Effector memory CD4-positive, alpha-beta T cell (primary cell): ENCODE measurements at regions not wholly inside any gene's neighbourhood (a gene's known extent, or its start where the extent isn't known, plus 50 kb on each side); places are given as distances from the start of the nearest gene placed in this dataset.

Experiments used
- DNase-seq, 3 donors: peaks; one replicate each; pipeline ENCODE4 v3.0.0-alpha.2; 2020
- H3K27ac ChIP-seq: 2 replicates; pipeline ENCODE4 v1.7.0; 2013; ENCODE audit warnings: mild to moderate bottlenecking, low read length, moderate library complexity; ENCODE audit not compliant: insufficient read depth, poor library complexity, severe bottlenecking
- H3K27me3 ChIP-seq: replicated peaks from 2 replicates; pipeline ENCODE4 v1.7.0; 2013; ENCODE audit warnings: mild to moderate bottlenecking, low read length; ENCODE audit not compliant: insufficient read depth, control insufficient read depth, poor library complexity, severe bottlenecking
- H3K36me3 ChIP-seq: 2 replicates; pipeline ENCODE4 v1.7.0; 2013; ENCODE audit warnings: mild to moderate bottlenecking, low read length, moderate library complexity; ENCODE audit not compliant: control insufficient read depth, insufficient read depth
- H3K4me1 ChIP-seq: 2 replicates; pipeline ENCODE4 v1.7.0; 2013; ENCODE audit warnings: low read length, mild to moderate bottlenecking; ENCODE audit not compliant: control insufficient read depth, insufficient read depth, poor library complexity, severe bottlenecking
- H3K4me3 ChIP-seq: 2 replicates; pipeline ENCODE4 v1.7.0; 2013; ENCODE audit warnings: low read length, low read depth, mild to moderate bottlenecking; ENCODE audit not compliant: insufficient read depth, poor library complexity, severe bottlenecking
- H3K9me3 ChIP-seq: 2 replicates; pipeline ENCODE4 v1.7.0; 2013; ENCODE audit warnings: mild to moderate bottlenecking, low read length, moderate library complexity; ENCODE audit not compliant: control insufficient read depth

DNA sequence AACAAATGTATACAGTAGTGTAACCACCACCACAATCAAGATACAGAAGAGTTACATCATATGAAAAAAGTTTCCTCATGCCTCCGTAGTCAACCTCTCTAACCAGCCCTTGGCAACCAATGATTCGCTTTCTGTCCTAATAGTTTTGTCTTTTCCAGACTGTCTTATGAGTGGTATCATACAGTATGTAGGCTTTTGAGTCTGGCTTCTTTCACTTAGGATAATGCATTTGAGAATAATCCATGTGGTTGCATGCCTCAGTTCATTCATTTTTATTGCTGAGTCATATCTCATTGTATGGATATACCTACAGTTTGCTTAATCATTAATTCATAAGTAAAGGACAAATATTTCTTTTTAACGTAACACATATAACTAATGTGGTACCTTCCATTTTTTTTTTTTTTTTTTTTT lies 86.4 kb upstream of the RIPOR2 start:
- Histone ChIP-seq H3K9me3 (no peaks in the 10 kb centered on the region), H3K4me3 (no peak overlapping the region), H3K36me3 (peaks cover 7% of the 10 kb centered on the region), H3K27ac (no peak overlapping the region), H3K4me1 (peaks cover 20% of the 10 kb centered on the region), H3K27me3 (no peaks in the 10 kb centered on the region)
- DNase-seq = no peak

DNA sequence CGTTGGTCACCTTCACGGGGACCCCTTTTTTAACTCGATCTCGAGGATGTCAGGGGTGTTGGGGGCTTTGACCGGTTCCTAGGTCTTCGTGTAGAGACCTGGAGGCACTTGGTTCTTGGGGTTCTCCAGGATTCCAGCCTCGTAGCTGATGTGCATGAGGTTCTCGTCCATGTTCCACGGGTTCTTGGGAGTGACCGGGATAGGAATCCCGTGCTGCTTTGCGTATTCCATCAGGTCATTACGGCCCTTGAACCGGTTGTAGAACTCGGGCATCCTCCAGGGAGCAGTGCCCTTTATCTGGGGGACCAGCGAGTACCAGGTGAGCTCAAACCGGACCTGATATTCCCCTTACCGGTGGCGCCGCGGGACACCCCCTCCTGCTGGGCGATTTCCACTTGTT lies 88.0 kb upstream of the RIPOR2 start:
- Histone ChIP-seq H3K27me3 (no peaks in the 10 kb centered on the region), H3K9me3 (no peaks in the 10 kb centered on the region), H3K27ac (no peak overlapping the region), H3K36me3 (peaks cover 7% of the 10 kb centered on the region), H3K4me1 (peaks cover 23% of the 10 kb centered on the region), H3K4me3 (no peak overlapping the region)
- no peak for DNase-seq

DNA sequence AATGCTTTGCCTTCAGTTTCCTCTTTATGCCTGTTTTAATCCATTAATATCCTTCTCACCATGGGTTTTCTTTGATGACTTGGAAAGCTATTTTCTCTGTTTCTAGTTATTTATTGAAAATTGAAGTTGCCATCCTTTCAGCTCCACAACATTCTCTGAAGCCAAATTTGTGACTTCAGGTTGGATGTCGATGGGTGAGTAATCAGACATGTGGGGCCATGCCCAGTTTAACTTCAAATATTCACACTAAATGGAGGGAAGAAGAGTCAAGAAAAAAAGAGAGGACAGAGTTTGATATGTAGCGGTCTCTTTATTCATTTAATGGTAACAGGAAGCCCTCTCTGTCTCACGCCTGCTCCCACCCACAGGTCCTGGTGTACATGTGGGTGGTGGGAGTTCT lies 89.1 kb upstream of the RIPOR2 start:
- no peak for DNase-seq
- Histone ChIP-seq H3K36me3 (peaks cover 7% of the 10 kb centered on the region), H3K4me3 (no peak overlapping the region), H3K4me1 (peaks cover 23% of the 10 kb centered on the region), H3K27me3 (no peaks in the 10 kb centered on the region), H3K9me3 (no peaks in the 10 kb centered on the region), H3K27ac (no peak overlapping the region)

DNA sequence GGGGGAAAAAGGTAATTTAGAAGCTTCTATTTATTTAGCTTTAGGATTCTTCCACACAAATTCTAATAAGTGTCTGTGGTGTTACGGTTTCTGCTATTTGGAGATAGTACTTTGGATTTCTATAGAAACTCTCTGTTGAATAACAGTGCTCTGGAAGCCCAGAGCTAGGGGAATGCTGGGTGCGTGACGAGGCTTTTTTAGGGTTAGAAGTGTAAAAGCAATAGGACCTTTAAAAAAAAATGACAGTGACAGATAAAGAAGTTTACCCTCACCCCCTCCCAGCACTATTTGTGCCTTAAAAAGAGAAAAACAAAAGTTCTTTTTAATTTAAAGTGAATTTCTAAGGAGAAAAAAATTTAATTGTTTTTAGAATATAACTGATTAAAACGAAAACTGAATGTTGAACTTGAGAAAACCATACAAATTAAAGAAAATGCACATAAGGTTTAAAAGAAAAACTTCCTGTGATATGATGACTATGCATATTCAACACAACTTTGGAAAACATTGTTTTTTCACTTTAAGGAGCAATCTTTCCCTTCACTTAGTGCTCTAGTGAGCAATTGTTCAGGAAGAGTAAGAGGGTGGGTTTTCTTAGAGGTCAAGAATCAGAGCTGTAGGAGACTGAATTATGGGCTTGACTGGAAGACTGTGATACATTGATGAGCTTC lies 89.6 kb upstream of the RIPOR2 start:
- H3K27ac ChIP-seq = no peak overlapping the region
- H3K36me3 ChIP-seq = peaks cover 7% of the 10 kb centered on the region
- H3K4me3 ChIP-seq = no peak overlapping the region
- H3K9me3 ChIP-seq = no peaks in the 10 kb centered on the region
- H3K4me1 ChIP-seq = peaks cover 23% of the 10 kb centered on the region
- no peaks in the 10 kb centered on the region for H3K27me3 ChIP-seq
- no peak for DNase-seq

DNA sequence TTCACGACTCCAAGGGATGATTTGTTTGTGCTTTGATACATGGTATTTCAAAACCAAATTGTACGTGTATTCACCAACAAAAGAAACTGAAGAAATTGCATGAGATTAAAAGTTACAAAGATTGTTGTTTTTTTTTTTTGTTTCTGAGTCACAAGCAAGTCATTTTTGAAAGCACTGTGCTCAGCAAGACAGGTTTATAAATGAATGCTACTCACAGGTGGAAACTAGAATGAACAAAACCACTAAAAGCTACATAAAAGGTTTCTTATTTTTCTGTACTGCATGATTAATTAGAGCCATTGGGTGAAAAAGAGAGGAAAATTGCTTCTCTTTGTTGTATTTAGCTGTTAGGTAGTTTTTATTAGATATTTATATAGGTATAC lies 90.2 kb upstream of the RIPOR2 start:
- Histone ChIP-seq H3K4me3 (no peak overlapping the region), H3K27ac (peak overlapping the region; percentile 70), H3K9me3 (no peaks in the 10 kb centered on the region), H3K27me3 (no peaks in the 10 kb centered on the region), H3K4me1 (peaks cover 23% of the 10 kb centered on the region), H3K36me3 (peaks cover 8% of the 10 kb centered on the region)
- DNase-seq = no peak

DNA sequence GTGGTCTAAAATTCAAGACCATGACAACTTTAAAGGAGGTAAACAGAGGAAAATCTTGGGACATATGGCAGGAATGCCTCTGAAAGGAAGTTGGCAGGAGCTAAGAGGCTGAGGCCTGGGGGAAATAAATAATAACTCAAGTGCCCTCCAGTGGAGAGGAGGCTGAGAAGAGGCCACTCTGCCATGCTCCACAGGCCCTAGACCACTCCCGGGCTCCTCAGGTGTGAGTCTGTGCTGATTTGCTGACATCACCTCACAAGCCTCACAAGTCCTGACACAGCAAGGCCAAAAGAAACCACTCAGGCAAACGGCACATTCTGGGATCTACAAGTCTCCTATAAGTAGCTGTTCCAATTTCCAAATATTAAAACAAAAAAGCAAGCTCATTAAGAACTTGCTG lies 91.0 kb upstream of the RIPOR2 start:
- Histone ChIP-seq H3K27me3 (no peaks in the 10 kb centered on the region), H3K27ac (peak overlapping the region; percentile 70), H3K4me3 (peak overlapping the region; percentile 59), H3K36me3 (peaks cover 11% of the 10 kb centered on the region), H3K4me1 (peaks cover 23% of the 10 kb centered on the region), H3K9me3 (no peaks in the 10 kb centered on the region)
- no peak for DNase-seq

DNA sequence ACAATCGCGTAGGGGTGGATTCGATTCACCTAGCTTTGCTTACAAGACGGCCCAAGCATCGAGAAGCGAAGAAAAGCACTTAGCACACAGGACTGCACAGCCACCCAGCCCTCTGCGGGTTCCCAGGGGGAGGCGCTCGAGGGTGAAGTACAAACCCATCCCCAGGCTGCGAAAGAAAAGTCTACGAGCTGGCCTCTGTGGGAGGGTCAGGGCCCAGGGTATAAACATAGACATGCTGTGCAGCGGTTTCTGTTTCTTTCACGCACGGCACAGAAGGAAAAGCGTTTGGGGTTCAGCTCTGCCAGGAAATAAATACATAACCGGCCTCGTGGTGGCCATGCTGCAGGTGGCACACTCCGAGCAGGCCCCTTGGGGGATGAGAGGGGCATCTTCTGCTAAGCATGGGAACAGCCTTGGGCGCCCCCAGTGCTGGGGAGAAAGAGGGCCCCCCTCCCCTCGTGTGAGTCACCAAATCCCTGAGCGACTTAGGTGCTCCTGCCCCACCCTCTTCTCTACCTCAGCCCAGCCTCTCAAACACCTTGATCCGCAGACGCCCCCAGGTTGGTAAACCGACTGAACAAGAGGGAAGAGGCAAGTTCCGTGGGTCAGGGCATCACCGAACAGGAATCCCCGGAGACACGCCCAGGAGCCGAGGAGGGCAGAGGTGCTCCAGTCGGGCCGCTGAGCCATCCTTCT lies 91.6 kb upstream of the RIPOR2 start:
- H3K27me3 ChIP-seq = no peaks in the 10 kb centered on the region
- H3K9me3 ChIP-seq = no peaks in the 10 kb centered on the region
- peaks cover 23% of the 10 kb centered on the region for H3K4me1 ChIP-seq
- peak; percentile 67 to 74 (median 70) for DNase-seq
- peak overlapping the region; percentile 59 for H3K4me3 ChIP-seq
- H3K27ac ChIP-seq = peak overlapping the region; percentile 70
- peaks cover 11% of the 10 kb centered on the region for H3K36me3 ChIP-seq

DNA sequence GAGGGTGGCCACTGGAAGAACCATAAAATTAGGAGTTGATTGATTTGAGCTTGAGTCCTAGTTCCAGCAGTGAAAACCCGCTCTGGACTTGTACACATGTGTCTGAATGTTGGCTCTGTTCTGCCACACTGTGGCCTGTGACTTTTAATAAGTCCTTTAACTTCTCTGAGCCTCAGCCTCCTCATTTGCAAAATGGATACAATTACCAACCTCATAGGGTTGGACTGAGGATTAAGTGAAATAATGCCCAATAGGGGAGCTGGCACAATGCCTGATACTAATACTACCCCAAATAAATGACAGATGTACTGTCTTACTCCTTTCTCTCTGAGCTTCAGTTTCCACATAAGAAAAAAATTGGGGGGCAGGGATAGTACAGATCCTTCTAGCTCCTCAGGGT lies 92.6 kb upstream of the RIPOR2 start:
- no peak overlapping the region for H3K4me3 ChIP-seq
- peaks cover 11% of the 10 kb centered on the region for H3K36me3 ChIP-seq
- peak overlapping the region; percentile 70 for H3K27ac ChIP-seq

DNA sequence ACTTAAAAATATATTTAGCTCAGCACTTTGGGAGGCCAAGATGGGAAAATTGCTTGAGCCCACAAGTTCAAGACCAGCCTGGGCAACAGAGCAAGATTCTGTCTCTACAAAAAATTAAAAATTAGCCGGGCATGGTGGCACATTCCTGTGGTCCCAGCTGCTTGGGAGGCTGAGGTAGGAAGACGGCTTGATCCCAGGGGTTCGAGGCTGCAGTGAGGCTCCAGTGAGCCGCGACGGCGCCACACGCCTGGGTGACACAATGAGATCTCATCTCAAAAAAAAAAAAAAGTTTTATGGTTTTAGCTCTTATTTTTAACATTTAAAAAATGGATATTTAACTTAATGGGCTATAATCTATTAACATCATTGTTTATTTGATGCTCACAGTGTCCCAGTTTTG lies 97.2 kb upstream of the RIPOR2 start:
- no peaks in the 10 kb centered on the region for H3K27me3 ChIP-seq
- peaks cover 25% of the 10 kb centered on the region for H3K4me1 ChIP-seq
- peaks cover 4% of the 10 kb centered on the region for H3K36me3 ChIP-seq
- no peak overlapping the region for H3K27ac ChIP-seq
- H3K4me3 ChIP-seq = no peak overlapping the region
- no peaks in the 10 kb centered on the region for H3K9me3 ChIP-seq
- DNase-seq = no peak

More for the DNA sequence above, 92.6 kb upstream of the RIPOR2 start:
- no peaks in the 10 kb centered on the region for H3K27me3 ChIP-seq
- no peaks in the 10 kb centered on the region for H3K9me3 ChIP-seq
- peaks cover 23% of the 10 kb centered on the region for H3K4me1 ChIP-seq
- DNase-seq = no peak

DNA sequence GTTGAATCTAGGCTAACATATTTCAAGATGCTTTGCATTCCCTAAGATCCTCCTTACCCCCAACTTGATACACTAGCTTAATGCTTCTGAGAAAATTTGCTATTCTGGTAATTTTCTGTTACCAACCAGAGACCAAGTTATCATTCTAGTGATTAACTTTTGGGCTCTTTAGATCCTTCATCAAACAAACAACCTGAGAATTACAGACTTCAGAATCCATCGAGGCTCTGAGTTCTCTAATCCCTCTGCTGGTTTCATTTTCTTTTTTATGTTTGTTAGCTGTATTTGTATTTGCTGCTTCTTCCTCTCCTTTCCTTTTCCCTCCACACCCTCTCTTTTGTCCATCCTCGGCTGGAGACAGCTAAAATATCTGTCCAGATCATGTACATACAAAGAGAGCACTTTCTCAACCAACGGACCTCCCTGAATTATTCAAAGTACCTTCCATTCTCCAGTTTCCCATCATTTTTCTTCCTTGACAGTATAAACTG lies 98.7 kb upstream of the RIPOR2 start:
- Histone ChIP-seq H3K4me1 (peaks cover 34% of the 10 kb centered on the region), H3K27me3 (no peaks in the 10 kb centered on the region), H3K36me3 (peaks cover 4% of the 10 kb centered on the region), H3K9me3 (no peaks in the 10 kb centered on the region), H3K4me3 (peak overlapping the region; percentile 64), H3K27ac (peak overlapping the region; percentile 61)
- DNase-seq = no peak
